ENCODE measurements at regions not wholly inside any gene's neighbourhood (a gene's known extent, or its start where the extent isn't known, plus 50 kb on each side); places are given as distances from the start of the nearest gene placed in this dataset.

DNA sequence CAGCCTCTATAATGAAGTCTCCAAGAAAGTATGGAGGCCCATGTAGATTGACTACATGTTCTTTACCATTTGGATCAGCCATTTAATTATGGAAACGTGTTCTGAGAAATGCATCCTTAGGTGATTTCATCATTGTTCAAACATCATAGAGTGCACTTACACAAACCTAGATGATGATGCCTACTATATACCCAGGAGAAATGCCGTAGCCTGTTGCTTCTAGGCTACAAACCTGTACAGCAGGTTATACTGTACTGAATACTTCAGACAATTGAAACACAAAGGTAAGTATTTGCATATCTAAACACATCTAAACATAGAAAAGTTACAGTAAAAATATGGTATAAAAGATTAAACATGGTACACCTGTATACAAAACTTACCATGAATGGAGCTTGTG is 186.5 kb upstream of the FSTL5 start:
- no peak overlapping the region for H3K27ac ChIP-seq

GRCh38 chr4:162349395-162349794 is 185.6 kb upstream of the FSTL5 start:
- H3K27ac ChIP-seq: no peak overlapping the region
- TF ChIP-seq CTCF (conservative IDR thresholded peaks at IDR 0.05) (no peak), ZFX (IDR thresholded peaks at IDR 0.05) (no peak)

More for the DNA sequence above, 186.5 kb upstream of the FSTL5 start:
- TF ChIP-seq ZFX (IDR thresholded peaks at IDR 0.05) (no peak), CTCF (conservative IDR thresholded peaks at IDR 0.05) (no peak)

GRCh38 chr4:162347842-162348213 is 184.0 kb upstream of the FSTL5 start:
- H3K27ac ChIP-seq: no peak overlapping the region
- TF ChIP-seq ZFX (IDR thresholded peaks at IDR 0.05): no peak
- TF ChIP-seq CTCF (conservative IDR thresholded peaks at IDR 0.05): no peak

- TF ChIP-seq CTCF (conservative IDR thresholded peaks at IDR 0.05) (no peak), ZFX (IDR thresholded peaks at IDR 0.05) (no peak)
- no peak overlapping the region for H3K27ac ChIP-seq
Observed at GRCh38 chr4:162347156-162347841, 183.5 kb upstream of the FSTL5 start.

GRCh38 chr4:162343967-162344366 is 180.2 kb upstream of the FSTL5 start:
- TF ChIP-seq CTCF (conservative IDR thresholded peaks at IDR 0.05) (no peak), ZFX (IDR thresholded peaks at IDR 0.05) (no peak)
- no peak overlapping the region for H3K27ac ChIP-seq

GRCh38 chr4:162341533-162341932 is 177.7 kb upstream of the FSTL5 start:
- TF ChIP-seq CTCF (conservative IDR thresholded peaks at IDR 0.05) (no peak), ZFX (IDR thresholded peaks at IDR 0.05) (no peak)

GRCh38 chr4:162323919-162324318 is 160.1 kb upstream of the FSTL5 start:
- TF ChIP-seq CTCF (conservative IDR thresholded peaks at IDR 0.05): no peak
- TF ChIP-seq ZFX (IDR thresholded peaks at IDR 0.05): no peak

More at GRCh38 chr4:162341533-162341932, 177.7 kb upstream of the FSTL5 start:
- H3K27ac ChIP-seq: no peak overlapping the region

More at GRCh38 chr4:162323919-162324318, 160.1 kb upstream of the FSTL5 start:
- H3K27ac ChIP-seq: no peak overlapping the region
